ENCODE measurements at regions not wholly inside any gene's neighbourhood (a gene's known extent, or its start where the extent isn't known, plus 50 kb on each side); places are given as distances from the start of the nearest gene placed in this dataset.
A peak's percentile ranks its signal among the peaks of the same experiment; 100 is the strongest.
"Not testable (repeated sequence)": the region's sequence is repeated elsewhere in the genome, so short reads cannot be mapped to it uniquely, and the experiment has no call there.

- no peak for FAIRE-seq
- no peak for DNase-seq (ENCODE audit: low spot score)
Observed at GRCh38 chr6:81969011-81969410, 216.5 kb upstream of the TENT5A start.

GRCh38 chr6:81966968-81967367 lies 214.5 kb upstream of the TENT5A start:
- no peak for DNase-seq (ENCODE audit: low spot score)
- FAIRE-seq: no peak

- no peak for FAIRE-seq
Observed at GRCh38 chr6:81962198-81962597, 209.7 kb upstream of the TENT5A start.

GRCh38 chr6:81950877-81951276 lies 198.4 kb upstream of the TENT5A start:
- FAIRE-seq: no peak

More at GRCh38 chr6:81962198-81962597, 209.7 kb upstream of the TENT5A start:
- no peak for DNase-seq (ENCODE audit: low spot score)

GRCh38 chr6:81948861-81949260 lies 196.4 kb upstream of the TENT5A start:
- DNase-seq (ENCODE audit: low spot score) (no peak), FAIRE-seq (no peak)

More at GRCh38 chr6:81950877-81951276, 198.4 kb upstream of the TENT5A start:
- no peak for DNase-seq (ENCODE audit: low spot score)

GRCh38 chr6:81948196-81948595 lies 195.7 kb upstream of the TENT5A start:
- FAIRE-seq; DNase-seq (ENCODE audit: low spot score): not testable (repeated sequence)

- no peak for DNase-seq (ENCODE audit: low spot score)
- no peak for FAIRE-seq
Observed at GRCh38 chr6:81944661-81945060, 192.2 kb upstream of the TENT5A start.

GRCh38 chr6:81942842-81943241 lies 190.4 kb upstream of the TENT5A start:
- not testable (repeated sequence) for DNase-seq (ENCODE audit: low spot score); FAIRE-seq

GRCh38 chr6:81942067-81942370 lies 189.5 kb upstream of the TENT5A start:
- no peak for DNase-seq (ENCODE audit: low spot score)
- FAIRE-seq: no peak

GRCh38 chr6:81940451-81940985 lies 188.0 kb upstream of the TENT5A start:
- FAIRE-seq (no peak), DNase-seq (ENCODE audit: low spot score) (no peak)

GRCh38 chr6:81939766-81940165 lies 187.3 kb upstream of the TENT5A start:
- no peak for DNase-seq (ENCODE audit: low spot score)
- no peak for FAIRE-seq

- no peak for FAIRE-seq
Observed at GRCh38 chr6:81938991-81939732, 186.7 kb upstream of the TENT5A start.

GRCh38 chr6:81938014-81938856 lies 185.8 kb upstream of the TENT5A start:
- FAIRE-seq: no peak
- DNase-seq (ENCODE audit: low spot score): peak; percentile 37

More at GRCh38 chr6:81938991-81939732, 186.7 kb upstream of the TENT5A start:
- no peak for DNase-seq (ENCODE audit: low spot score)

- no peak for FAIRE-seq
- DNase-seq (ENCODE audit: low spot score): no peak
Observed at GRCh38 chr6:81937296-81937937, 184.9 kb upstream of the TENT5A start.

- DNase-seq (ENCODE audit: low spot score): no peak
- no peak for FAIRE-seq
Observed at GRCh38 chr6:81934936-81935335, 182.5 kb upstream of the TENT5A start.

GRCh38 chr6:81933608-81934051 lies 181.1 kb upstream of the TENT5A start:
- DNase-seq (ENCODE audit: low spot score) (no peak), FAIRE-seq (no peak)

GRCh38 chr6:81933089-81933488 lies 180.6 kb upstream of the TENT5A start:
- FAIRE-seq (no peak), DNase-seq (ENCODE audit: low spot score) (no peak)

GRCh38 chr6:81932448-81932847 lies 180.0 kb upstream of the TENT5A start:
- not testable (repeated sequence) for FAIRE-seq; DNase-seq (ENCODE audit: low spot score)

GRCh38 chr6:81929828-81930227 lies 177.3 kb upstream of the TENT5A start:
- FAIRE-seq: no peak
- no peak for DNase-seq (ENCODE audit: low spot score)

- DNase-seq (ENCODE audit: low spot score): no peak
- no peak for FAIRE-seq
Observed at GRCh38 chr6:81925201-81925600, 172.7 kb upstream of the TENT5A start.

GRCh38 chr6:81909981-81910900 lies 157.8 kb upstream of the TENT5A start:
- DNase-seq (ENCODE audit: low spot score) (no peak), FAIRE-seq (no peak)

All from urothelium cell line (cell line).